ENCODE measurements at regions not wholly inside any gene's neighbourhood (a gene's known extent, or its start where the extent isn't known, plus 50 kb on each side); places are given as distances from the start of the nearest gene placed in this dataset.

DNA sequence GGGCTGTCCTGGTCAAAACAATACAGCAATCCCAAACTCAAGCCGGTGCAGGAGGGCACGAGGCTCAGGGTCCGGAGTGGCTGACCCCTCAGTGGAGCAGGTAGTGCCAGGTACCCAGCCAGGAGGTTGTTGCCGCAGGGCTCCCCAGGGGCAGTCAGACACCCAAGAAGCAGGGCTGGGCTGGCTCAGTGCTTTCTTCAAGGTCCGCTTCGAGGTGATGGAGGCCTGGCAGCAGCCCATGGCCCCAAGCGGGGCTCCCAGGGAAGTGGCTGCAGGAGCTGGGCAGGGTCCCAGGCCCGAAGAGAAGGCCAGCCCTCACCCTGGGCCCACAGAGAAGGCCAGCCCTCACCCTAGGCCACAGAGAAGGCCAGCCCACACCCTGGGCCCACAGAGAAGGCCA lies 55.3 kb upstream of the COPS8 start:
- DNase-seq (ENCODE audit: low read depth in 3 of 3): no peak

DNA sequence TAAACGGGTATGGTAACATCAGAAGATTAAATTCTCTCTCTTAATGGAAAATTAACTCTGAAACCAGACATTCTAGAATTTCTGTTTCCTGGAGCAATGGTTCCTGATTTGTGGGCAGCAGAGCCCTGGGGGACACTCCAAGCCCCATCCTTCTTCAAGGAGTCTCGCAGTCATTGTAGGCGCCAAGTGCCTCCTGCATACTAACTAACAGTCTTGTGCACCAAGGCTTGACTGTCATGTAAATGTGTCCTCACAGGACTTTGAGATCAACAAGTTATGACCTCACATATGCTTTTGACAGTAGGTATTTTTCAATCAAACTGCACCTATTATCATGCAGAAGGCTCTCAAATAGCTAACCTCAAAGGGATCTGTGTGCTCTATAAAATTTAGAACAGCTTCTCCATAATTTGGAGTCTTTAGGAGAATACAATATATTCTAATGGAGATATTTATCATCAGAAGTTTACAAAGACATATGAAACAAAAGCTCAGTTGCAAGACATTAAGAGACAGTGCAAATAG lies 52.1 kb upstream of the COPS8 start:
- no peak for DNase-seq (ENCODE audit: low read depth in 3 of 3)

DNA sequence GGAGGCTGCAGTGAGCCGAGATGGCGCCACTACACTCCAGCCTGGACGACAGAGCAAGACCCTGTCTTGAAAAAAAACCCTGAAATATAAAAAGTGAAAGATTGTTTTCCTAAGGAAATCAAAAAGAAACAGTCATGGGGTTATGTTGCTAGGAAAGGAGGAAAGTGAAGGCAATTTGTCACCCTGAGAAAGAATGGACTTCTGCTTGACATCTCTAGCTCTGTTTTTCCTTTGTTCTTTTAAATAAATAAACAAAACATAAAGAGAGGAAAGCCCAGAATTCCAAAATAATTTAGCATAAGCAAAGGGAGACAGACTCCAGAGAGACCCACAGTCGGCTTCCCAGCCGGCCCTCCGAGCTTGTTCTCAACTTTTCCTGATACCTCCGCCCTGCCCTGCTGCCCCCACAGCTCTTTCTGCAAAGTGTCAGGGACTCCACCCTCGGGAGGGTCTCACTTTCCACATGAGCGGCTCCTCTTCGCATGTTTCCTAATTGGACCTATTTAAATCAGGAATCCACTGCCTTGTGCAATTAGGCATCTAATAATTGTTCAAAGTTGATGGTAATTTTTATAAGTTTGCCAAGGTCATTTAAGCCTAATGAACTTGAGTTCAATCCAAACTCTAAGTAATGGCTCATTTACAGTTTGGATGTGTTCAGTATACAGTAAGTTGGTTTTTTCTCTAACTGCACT lies 49.8 kb upstream of the COPS8 start:
- DNase-seq (ENCODE audit: low read depth in 3 of 3): no peak

Data from stimulated activated CD4-positive, alpha-beta T cell treated with anti-CD3 and anti-CD28 coated beads, TNF-alpha, amount 100 ng/mL, for 4 hours (primary cell).